Neural progenitor cell (in vitro differentiated cells): ENCODE measurements at regions not wholly inside any gene's neighbourhood (a gene's known extent, or its start where the extent isn't known, plus 50 kb on each side); places are given as distances from the start of the nearest gene placed in this dataset.

ENCODE experiments used
- CTCF ChIP-seq: fragments of 200-600 bp; sonication (generic); IDR thresholded peaks from 2 replicates; pipeline ENCODE4 v1.5.1; 2017; ENCODE audit warnings: antibody characterized with exemption, mild to moderate bottlenecking
- EZH2 ChIP-seq: fragments of 200-600 bp; sonication (generic); IDR thresholded peaks from 2 replicates; pipeline ENCODE4 v1.6.1; 2017; ENCODE audit warnings: antibody characterized with exemption, mild to moderate bottlenecking, moderate library complexity

DNA sequence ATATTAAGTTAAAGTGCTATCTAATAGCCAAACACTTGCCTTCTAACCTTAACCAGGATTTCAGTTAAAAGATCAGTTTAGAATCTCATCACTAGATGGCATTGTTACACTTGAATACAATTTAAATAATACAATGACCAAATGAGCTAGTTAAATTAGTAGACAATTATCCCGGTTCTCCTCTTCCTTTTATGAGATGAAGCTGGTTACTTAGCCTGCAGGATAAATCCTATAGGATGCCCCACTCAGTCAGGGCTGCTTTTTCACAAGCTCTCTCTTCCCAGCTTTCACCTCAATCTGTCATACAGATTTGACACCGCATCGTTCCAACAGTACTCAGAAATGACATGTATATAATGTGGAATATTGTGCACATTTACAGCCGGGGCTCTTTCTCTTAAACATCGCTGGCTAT lies 678.8 kb downstream of the KCNJ3 start:
- TF ChIP-seq EZH2 (no peak), CTCF (peak; percentile 63)
